HG03159 (cell line): ENCODE measurements at regions not wholly inside any gene's neighbourhood (a gene's known extent, or its start where the extent isn't known, plus 50 kb on each side); places are given as distances from the start of the nearest gene placed in this dataset.

Experiments used
- ATAC-seq: cut with Tn5 transposase; IDR thresholded peaks from one replicate; pipeline ENCODE4 v1.9.1; 2021; ENCODE audit warnings: mild to moderate bottlenecking, moderate library complexity; ENCODE audit not compliant: unreplicated experiment

DNA sequence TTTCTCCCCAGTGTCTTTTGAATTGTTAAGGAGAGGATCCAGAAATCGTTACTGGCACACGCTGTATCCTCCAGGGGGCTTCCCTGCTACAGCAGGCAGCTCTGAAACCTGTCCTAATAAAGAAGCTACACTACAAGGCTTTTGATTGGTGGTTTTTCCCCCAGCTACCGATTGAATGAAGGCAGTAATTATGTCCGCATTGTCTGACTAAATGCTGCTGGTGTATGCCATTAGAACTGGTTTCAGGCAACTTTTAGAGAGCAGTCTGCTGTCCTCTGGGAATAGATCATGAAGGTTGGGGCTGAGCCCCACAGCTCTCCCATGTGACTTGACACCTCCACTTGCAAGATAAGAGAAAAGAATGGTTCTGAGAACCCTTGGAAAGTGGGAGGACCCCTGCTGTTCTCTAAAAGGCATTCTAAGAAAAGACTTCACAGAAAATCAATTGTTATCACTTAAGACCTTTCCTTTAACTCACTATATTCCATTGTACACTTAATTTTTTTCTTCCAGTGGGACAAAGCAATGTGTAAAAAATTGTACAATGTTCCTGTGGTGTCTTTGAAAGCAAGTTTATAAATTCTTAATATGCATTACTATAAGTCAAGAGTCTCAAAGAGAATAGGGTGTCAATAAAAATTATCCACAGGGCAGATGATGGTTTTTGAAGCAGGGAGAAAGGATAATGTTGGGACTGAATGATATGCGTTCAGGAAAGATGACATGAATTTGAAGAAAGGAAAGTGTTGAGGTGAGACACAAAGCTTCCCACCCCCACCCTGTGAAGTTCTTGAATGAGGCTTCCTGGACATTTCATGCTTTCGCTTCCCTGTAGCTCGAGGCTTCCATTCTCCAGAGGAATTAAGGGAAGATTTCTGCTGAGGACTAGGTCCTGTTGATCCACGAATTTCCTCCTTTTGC, 53.0 kb upstream of the DAZL start:
- ATAC-seq: no peak

DNA sequence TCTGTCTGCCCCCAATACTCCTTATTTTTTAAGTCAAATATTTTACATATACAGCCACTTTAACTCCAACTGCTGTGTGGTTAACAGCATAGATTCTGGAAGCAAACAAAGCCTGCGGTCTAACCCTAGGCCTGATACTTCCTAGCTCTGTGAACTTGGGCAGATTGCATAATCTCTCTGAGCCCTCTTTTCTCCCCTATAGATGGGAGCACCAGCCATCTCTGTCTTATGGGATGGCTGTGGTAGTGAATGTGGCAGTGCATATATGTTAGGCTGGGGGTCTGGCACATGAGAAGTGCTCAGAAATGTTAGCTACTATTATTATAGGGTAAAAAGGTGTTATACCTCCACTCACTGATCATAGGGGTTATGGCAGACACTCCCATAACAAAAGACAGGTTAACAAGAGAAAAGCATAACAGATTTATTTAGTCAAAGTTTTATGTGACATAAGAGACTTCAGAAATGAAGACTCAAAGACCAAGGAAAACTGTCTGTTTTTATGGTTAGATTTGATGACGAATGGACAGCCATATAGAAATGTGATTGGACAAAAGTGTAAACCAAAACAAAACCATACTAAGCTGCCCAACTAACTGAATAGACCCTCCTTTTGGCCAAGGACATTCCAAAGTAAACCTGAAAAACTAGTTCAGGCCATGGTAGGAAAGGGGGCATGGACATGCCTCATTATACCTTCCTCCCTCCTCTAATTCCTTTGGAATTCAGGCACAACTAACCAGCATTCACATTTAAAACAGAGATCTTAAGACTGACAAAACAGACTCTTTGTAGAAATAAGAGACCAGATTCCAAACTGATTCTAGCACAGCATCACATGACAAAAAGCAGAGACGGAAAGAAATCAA, 53.9 kb upstream of the DAZL start:
- no peak for ATAC-seq

DNA sequence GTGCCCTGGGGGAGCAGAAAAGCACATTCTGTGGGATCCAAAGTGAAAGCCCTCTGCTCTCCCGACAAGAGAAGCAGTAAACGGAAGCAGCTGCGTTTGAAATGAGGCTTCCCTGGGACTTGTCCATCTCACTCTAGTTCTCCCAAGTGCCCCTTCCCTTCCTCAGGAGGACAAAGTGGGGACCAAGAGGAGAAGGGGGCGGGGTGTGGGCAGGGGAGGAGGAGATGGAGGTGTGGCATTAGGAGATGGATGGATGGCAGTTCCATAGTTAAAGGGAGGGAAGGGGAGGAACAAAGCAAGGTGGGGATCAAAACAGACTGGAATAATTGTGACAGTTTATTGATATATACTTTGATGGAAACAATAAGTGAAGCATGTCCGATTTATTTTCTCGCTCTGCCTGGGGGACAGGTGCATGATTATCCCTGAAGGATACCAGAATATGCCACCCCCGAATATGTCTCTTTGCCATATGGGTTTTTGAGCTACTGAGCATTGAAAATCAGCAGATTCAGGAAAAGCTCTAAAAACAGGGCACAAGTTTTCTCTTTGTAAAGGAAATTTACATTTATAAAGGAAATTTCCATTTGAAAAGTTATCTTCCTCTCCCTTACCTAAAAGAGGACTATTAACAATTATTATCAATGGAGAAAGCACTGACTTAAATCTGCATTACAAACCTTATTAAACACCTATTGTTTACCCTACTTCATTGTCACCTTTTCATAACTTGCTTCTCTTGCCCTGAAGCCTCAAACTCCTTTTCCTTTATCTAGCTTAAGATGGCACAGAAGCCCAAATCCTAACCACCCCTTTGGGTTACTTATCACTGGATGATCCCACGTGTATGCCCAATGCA, 58.9 kb upstream of the DAZL start:
- ATAC-seq: no peak

DNA sequence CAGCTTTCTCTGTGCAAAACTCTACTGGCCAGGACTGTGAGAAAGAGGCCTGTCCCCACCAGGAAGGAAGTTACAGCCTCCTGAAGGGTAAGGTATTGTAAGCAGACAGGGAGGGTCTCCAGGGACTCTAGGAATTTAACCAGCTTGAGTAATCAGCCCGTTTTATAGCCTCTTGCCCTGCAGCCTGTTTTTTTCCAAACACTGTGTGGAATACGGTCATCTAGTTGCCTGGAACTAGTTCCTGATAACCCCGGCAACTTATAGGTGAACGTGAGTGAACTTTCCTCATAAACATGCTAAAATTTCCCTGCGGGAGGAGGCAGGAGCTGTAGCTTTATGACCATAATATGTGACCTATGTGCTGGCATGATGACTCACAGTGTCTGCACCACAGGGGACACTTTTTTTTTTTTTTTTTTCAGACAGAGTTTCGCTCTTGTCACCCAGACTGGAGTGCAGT, 60.1 kb upstream of the DAZL start:
- ATAC-seq: no peak

DNA sequence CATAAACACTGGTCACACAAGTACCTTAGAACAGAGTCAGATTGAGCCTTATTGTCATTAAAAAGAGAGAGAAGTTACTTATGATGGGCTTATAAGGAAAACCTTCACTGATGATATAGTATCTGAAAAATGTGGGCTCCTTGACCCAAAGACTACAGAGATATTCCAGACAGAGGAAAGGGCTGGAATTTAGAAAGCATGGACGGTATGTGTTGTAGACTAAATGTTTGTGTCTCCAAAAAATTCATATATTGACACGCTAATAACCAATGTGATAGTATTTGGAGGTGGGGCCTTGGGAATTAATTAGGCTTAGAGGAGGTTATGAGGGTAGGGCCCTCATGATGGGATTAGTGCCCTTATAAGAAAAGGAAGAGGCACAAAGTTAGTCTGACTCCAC, 61.0 kb upstream of the DAZL start:
- ATAC-seq: no peak

DNA sequence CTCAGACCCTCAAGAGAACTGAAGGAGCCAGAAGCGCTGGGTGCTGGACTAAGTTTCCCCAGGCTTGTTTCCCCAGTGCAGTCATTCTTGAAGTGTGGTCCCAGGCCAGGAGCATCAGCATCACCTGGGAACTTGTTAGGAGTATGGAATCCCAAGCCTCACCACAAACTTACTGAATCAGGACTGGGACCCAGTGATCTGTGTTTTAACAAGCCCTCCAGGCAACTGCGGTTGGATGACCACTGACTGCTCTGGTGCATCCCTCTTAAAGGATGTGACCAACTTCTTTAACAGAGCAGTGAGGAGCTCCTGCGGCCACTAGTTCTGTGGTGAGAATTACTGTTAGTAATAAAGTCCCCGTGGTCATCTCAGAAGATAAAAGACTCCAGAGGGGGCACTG, 62.4 kb upstream of the DAZL start:
- ATAC-seq: no peak

DNA sequence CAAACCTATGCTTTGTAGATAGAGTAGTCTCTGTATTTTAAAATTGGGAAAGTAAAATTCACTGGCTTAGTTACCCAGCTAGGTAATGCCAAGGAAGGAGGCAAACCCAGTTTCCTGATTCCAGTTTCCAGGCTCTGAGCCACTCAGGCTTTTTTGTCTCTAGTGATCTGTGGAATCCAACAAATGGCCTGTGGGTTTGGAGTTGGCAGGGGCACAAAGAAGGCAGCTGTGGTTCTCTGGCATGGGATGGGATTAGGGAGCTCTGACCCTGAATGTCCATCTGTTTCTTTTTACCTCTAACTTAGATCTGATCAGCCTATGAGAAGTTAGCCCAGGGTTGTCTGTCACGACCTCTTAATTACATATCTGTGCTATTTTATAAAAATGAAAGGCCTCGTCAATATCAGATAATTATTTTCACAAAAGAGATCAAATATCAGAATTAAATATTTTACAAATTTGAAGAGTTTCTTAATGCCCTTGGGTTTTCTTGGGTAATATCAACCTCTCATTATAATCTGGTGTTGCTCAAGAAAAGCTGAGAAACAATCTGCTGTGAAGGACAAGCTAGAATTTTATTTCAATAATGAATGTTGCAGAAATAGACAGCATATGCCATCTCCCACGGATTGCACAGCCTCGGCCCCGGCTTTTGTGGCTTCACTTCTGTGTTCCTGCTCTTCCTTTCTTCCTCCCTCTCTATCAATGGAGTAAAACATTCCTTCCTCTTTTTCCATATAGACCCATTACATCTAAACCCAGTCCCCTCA, 63.7 kb upstream of the DAZL start:
- no peak for ATAC-seq

DNA sequence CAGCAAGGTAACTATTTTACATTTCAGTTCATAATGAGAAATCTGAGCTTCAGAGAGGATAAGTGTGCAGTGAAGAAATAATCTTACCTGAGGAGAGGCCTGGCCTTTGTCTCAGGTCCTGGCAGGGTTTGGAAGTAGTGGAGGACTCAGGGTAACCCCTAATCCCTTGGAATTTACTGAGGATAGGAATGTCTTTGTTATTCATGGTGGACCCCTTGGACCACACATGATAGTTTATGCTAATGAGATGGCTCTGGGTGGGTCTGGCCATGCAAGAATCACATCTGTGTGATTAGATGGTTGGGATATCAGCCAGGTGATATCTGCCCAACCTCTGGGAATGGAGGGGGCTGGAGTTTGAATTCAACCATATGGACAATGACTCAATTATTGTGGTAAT, 65.0 kb upstream of the DAZL start:
- no peak for ATAC-seq

DNA sequence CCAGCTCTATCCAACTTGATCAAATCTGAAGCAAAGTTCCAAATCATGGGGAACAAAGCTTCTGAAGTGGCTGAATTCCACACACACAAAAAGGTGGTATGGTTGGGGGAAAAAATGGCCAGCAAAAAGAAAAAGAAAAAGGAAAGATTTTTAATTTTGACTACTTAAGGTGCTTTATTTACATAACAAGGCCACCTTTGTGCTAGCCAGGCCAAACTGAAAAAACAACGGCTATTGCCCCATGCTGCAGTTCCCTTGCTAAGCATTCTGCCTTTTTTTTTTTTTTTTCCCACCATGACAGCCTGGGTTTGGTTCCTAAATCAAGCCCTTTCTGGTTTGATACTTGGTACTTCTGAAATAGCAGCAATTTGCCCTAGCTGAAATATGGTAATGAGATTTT, 66.5 kb upstream of the DAZL start:
- no peak for ATAC-seq

DNA sequence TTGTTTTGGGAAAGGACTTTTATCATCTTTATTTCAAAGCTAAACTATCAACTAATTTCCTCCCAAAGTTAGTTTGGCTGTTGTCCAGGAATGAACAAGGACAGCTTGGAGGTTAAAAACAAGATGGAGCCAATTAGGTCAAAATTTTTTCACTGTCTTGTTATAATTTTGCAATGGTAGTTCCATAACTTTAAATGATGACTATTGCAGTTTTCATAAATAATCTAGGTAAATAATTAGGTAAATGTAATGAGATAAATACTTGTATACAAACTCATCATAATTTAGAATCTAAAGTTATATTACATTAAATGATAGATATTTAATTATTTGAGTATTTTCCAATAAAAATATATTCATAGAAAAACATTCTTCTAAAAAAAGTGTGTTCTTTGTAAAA, 68.3 kb upstream of the DAZL start:
- ATAC-seq: no peak

DNA sequence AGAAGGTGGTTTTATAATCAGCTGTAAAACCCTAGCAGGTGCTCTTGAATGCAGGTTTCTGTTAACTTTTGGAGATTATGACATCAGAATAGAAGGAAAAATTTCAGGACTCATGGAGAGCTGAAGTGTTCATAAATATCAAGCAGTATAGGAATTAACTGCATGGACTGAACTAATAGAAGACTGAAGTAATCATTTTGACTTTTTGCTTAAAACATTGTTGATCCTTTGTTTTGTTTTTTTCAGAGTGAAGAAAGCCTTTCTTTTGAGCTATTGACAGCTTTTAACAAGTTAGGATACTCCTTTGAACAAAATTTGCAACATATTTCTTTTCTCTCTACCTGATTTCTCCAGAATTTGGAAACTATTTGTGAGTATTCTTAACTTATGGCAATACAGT, 70.6 kb upstream of the DAZL start:
- no peak for ATAC-seq

DNA sequence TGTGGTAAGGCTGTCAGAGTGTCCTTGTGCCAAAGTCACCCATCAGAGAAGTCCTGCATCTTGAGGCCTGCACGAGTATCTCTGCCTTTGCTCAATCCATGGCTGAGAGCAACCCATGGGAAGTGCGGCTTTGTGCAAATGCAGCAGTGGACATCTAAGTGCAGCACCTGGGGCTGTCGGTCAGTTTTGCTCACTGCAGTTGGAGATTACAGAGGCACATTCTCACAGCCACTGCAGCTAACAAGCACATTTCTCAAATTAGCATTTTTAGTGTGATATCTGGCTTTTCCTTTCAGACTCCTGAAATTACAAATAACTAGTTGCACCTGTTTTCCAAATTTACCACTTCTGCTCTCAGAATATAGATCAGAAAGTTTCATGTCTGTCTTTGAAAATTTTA, 81.5 kb upstream of the DAZL start:
- no peak for ATAC-seq

DNA sequence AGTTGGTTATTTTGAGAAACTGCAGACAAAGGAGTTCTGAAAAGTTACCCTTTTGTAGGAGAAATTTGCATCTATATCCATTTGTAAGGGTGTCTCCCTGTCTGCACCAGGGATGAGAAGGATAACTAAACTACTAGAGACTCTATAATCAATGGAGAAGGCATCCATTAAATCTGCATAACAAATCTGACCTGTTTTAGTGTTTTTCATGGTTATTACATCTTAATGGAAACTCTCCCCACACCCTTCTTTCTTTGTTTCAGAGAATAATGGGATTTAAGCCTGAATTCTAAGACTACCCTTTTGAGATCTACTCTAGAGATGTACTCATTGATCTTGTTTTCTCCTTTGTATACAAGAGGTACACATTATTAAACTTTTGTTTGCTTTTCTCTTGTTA, 82.0 kb upstream of the DAZL start:
- ATAC-seq: no peak

DNA sequence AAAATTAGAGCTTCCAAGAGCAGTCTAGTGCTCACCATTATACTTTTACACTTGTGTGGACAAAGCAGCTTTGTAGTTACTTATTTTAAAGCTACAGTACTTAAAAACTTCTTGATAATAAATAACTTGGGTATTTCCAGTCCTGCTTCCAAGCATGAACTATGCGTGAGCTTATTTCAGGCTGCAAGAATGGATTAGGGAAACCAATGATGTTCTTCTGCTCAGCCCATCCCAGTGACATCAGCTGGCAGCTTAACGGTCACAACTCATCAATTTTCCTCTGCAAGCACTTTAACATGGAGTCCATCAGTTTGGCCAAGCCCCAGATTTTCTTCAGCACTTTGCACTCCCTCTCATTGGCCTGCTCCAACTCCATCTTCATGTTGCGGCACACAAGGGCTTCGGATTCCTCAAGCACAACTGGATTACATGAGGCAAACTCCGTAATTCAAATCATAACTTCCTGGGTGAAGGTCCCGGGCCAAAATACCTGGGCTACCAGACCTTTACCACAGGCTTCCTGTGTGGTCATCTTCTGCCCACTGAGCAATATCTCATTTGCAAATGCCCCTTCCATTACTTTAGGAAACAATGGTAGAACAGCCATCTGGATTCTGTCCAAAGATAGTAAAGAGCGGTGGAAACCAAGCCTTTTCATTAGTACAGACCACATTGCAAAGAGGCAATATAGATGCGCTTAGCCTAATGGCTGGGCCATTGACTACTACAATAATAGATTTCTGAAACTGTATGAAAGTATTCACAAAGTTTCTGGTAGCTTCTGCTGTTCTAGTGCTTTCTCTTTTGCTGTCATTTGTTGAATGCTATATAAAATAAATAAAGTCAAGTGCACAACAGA, 87.5 kb upstream of the DAZL start:
- no peak for ATAC-seq

DNA sequence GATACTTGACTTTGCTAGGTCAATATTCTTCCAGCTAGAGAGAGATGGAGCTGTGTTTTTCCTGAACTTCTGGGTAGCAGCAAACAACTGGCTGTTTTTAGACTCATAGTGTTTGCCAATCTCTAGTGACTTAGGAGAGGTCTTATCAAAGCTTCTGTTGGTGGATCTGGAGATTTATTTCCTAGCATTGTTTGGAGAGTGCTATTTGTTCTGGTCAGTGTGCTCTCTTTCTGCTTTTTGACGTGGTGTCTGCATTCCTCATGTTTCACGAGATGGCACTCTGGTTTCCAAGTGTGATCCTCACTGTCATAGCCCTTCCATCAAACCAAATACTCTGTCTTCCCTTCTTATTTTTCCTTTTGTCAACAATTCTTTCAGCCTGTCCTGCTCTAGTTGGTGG, 88.6 kb upstream of the DAZL start:
- ATAC-seq: no peak

DNA sequence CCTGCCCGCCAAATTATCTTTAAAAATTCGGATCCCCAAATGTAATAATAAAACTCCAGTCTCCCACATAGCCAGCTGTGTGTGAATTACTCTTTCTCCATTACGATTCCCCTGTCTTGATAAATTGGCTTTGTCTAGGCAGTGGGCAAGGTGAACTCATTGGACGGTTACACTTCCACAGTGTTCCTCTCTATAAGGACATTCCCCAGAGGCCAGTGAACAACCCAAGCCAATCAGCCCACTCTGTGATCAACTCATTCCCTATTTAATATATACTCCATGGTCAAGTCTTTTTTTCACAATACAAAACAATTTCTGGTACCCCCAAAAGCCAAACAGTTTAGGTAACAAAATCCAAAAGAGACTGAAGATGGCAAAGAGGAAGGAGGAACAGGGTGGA, 90.5 kb upstream of the DAZL start:
- ATAC-seq: no peak

DNA sequence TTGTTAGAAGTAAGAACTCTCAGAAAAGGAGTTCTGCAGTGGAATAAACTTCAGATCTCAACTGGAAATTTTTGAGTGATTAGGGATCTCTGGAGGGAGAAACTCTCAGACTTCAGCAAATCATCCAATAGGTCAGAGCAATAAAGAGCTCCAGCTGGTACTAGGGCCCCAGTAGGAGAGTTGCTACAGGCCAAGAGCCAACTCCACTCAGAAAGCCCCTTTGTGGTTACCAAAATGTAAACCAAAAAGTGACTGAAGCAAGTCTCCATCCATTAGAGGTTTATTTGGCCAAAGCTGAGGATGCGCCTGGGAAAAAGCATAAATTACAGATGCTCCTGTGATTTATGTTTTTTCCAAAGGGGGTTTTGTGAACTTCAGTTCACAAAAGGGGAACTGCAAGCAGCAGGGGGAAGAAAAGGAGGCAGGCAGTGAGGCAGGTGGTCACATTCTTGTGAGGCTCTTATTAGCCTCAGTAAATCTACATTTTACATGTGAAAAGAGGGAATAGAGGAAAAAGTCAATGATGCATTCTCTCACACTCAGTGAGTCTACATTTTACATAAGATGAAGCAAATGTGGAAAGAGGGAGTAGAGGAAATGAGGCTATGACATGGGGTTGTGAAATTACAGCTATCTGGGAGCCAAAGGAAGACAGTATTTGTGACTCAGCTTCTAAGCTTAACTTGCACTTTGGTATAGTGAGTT, 92.4 kb upstream of the DAZL start:
- ATAC-seq: no peak

DNA sequence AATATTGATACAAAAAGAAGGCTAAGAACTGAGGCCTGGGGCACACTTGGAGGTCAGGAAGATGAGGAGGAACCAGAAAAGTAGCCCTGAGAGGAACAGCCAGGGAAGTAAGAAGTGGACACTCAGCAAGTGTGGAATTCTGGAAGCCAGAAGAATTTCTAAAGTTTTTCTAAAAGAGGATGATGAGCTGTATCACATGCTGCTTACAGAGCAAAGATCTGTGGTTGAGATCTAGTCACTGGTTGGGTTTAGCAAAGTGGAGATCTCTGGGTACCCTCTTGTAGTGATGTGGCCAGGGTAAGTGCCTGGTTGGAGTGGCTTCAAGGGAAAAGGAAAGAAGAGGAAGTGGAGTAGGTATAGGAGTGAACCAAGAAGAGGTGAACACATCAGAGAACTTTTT, 95.4 kb upstream of the DAZL start:
- ATAC-seq: no peak

DNA sequence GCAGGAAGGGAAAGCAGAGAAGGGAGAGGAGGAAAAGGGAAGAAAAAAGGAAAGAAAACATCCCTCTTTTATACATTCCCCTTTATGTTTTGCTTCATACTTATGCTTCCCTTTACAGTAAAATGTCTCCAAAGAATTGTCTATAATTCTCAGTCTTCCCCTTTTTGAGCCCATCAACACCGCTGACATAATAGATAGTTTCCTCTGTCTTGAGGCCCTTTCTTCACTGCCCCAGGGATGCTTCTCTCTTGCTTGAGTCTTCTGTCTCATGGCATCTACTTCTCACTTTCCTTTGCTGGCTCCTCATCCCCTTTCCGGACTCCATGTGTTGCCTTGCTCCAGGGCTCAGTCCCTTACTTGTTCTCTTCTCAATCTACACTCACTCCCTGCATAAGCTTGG, 99.7 kb upstream of the DAZL start:
- ATAC-seq: no peak
